Breast epithelium (tissue), 3 donors: ENCODE measurements at regions not wholly inside any gene's neighbourhood (a gene's known extent, or its start where the extent isn't known, plus 50 kb on each side); places are given as distances from the start of the nearest gene placed in this dataset.

ENCODE experiments used
- POLR2AphosphoS5 ChIP-seq, 3 donors: sonication (generic); formaldehyde crosslinking; IDR thresholded peaks; one replicate each; pipeline ENCODE4 v1.6.1; 2017; ENCODE audit warnings: antibody characterized with exemption in 3 of 3
- TF ChIP-seq, protein P1 (sequence below), 3 donors: fragments of 450-650 bp; IDR thresholded peaks; one replicate each; pipeline ENCODE4 v1.5.1; 2016 to 2017; ENCODE audit warnings: antibody characterized with exemption in 3 of 3, mild to moderate bottlenecking in 3 of 3, moderate library complexity in 3 of 3

DNA sequence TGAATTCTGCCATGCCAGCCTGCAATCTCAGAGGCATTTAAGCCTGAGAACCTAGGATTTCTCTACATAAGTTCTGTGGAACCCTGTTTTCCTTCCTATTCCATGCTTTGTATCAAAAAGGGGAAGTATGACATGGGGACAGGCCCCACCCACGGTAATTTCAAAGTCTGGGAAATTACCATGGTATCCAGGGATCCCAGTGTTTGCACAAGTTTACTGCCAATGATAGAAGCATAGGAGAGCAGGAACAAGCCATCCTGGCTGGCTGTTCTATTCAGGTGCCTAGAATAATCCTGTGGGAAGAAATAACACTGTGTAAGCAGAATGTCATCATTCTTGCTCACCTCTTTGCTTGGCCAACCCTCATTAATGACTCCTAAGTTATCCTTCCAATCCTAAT is 53.8 kb upstream of the ATP1B1 start:
- TF ChIP-seq, protein P1, sequence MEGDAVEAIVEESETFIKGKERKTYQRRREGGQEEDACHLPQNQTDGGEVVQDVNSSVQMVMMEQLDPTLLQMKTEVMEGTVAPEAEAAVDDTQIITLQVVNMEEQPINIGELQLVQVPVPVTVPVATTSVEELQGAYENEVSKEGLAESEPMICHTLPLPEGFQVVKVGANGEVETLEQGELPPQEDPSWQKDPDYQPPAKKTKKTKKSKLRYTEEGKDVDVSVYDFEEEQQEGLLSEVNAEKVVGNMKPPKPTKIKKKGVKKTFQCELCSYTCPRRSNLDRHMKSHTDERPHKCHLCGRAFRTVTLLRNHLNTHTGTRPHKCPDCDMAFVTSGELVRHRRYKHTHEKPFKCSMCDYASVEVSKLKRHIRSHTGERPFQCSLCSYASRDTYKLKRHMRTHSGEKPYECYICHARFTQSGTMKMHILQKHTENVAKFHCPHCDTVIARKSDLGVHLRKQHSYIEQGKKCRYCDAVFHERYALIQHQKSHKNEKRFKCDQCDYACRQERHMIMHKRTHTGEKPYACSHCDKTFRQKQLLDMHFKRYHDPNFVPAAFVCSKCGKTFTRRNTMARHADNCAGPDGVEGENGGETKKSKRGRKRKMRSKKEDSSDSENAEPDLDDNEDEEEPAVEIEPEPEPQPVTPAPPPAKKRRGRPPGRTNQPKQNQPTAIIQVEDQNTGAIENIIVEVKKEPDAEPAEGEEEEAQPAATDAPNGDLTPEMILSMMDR (IDR thresholded peaks at IDR 0.05): no peak
- no peak for TF ChIP-seq POLR2AphosphoS5 (IDR thresholded peaks at IDR 0.05)
